HG03039 (cell line): ENCODE measurements at regions not wholly inside any gene's neighbourhood (a gene's known extent, or its start where the extent isn't known, plus 50 kb on each side); places are given as distances from the start of the nearest gene placed in this dataset.
"Not testable (repeated sequence)": the region's sequence is repeated elsewhere in the genome, so short reads cannot be mapped to it uniquely, and the experiment has no call there.

Experiments
- ATAC-seq: cut with Tn5 transposase; IDR thresholded peaks from one replicate; pipeline ENCODE4 v1.9.1; 2021; ENCODE audit warnings: mild to moderate bottlenecking, moderate library complexity; ENCODE audit not compliant: unreplicated experiment

- no peak for ATAC-seq
Observed at GRCh38 chr1:212495766-212496494, 63.2 kb downstream of the NENF start.

- ATAC-seq: no peak
Observed at GRCh38 chr1:212496682-212497081, 64.0 kb downstream of the NENF start.

- no peak for ATAC-seq
Observed at GRCh38 chr1:212497553-212497952, 64.8 kb downstream of the NENF start.

GRCh38 chr1:212498283-212499040 lies 65.7 kb downstream of the NENF start:
- no peak for ATAC-seq

- ATAC-seq: no peak
Observed at GRCh38 chr1:212500351-212500750, 67.6 kb downstream of the NENF start.

- no peak for ATAC-seq
Observed at GRCh38 chr1:212500983-212501382, 68.3 kb downstream of the NENF start.

GRCh38 chr1:212503714-212504113 lies 71.0 kb downstream of the NENF start:
- no peak for ATAC-seq

- ATAC-seq: no peak
Observed at GRCh38 chr1:212504171-212504803, 71.6 kb downstream of the NENF start.

- no peak for ATAC-seq
Observed at GRCh38 chr1:212506666-212507065, 73.9 kb downstream of the NENF start.

- ATAC-seq: no peak
Observed at GRCh38 chr1:212507369-212507768, 74.6 kb downstream of the NENF start.

- no peak for ATAC-seq
Observed at GRCh38 chr1:212512816-212513559, 80.3 kb downstream of the NENF start.

GRCh38 chr1:212513586-212513985 lies 80.9 kb downstream of the NENF start:
- no peak for ATAC-seq

- no peak for ATAC-seq
Observed at GRCh38 chr1:212514056-212514614, 81.4 kb downstream of the NENF start.

- no peak for ATAC-seq
Observed at GRCh38 chr1:212514782-212515181, 82.1 kb downstream of the NENF start.

- no peak for ATAC-seq
Observed at GRCh38 chr1:212515329-212515760, 82.6 kb downstream of the NENF start.

GRCh38 chr1:212516012-212516411 lies 83.3 kb downstream of the NENF start:
- ATAC-seq: not testable (repeated sequence)

GRCh38 chr1:212518188-212519054 lies 85.7 kb downstream of the NENF start:
- ATAC-seq: no peak

GRCh38 chr1:212519131-212519530 lies 86.4 kb downstream of the NENF start:
- ATAC-seq: no peak

GRCh38 chr1:212520299-212520698 lies 87.6 kb downstream of the NENF start:
- ATAC-seq: no peak

- no peak for ATAC-seq
Observed at GRCh38 chr1:212520746-212521145, 87.8 kb upstream of the ATF3 start.
